ENCODE measurements at regions not wholly inside any gene's neighbourhood (a gene's known extent, or its start where the extent isn't known, plus 50 kb on each side); places are given as distances from the start of the nearest gene placed in this dataset.

DNA sequence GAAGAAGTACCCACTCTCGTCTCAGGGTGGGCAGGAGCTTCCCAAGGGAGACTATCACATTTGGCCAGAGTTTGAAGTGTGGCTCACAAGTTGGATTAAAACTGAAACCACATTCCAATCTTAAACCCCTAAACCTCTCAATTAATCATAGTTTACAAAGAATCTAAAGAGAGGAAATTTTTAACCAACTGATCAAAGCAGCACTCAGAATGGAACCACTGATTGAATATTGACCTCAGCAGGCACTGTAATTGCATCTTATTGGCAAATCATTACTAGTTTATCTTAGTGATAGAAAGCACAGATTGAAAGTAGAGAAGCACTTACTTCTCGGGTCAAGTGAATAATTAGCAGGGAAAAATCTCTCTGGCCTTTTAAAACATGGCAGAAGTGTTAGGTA lies 491.6 kb downstream of the TOX3 start:
- ATAC-seq (ENCODE audit: poor library complexity) (no peak), DNase-seq (no peak)
- Histone ChIP-seq H3K27ac (ENCODE audit: low read depth in 1 of 2, low read length in 2 of 2) (no peak overlapping the region), H3K4me1 (ENCODE audit: insufficient read depth, low read length) (no peaks in the 10 kb centered on the region), H3K4me3 (ENCODE audit: low read length) (no peak overlapping the region), H3K27me3 (ENCODE audit: control insufficient read depth in 1 of 2, insufficient read depth in 2 of 2, low read length in 2 of 2) (no peaks in the 10 kb centered on the region), H3K9me3 (ENCODE audit: control insufficient read depth in 1 of 2, insufficient read depth in 1 of 2, low read length in 2 of 2) (peaks cover 0 to 3% of the 10 kb centered on the region in 2 experiments), H3K36me3 (ENCODE audit: insufficient read depth, low read length) (no peaks in the 10 kb centered on the region)
- no peaks in the 10 kb centered on the region for H3K36me3 Mint-ChIP-seq (ENCODE audit: low read depth)
- no peak overlapping the region for H3K4me3 Mint-ChIP-seq
- H3K27me3 Mint-ChIP-seq = no peaks in the 10 kb centered on the region
- H3K4me1 Mint-ChIP-seq (ENCODE audit: low read depth) = no peaks in the 10 kb centered on the region
- intact Hi-C loops (cut with DNase I, micrococcal nuclease) = no loop called here
- TF ChIP-seq, protein P1, sequence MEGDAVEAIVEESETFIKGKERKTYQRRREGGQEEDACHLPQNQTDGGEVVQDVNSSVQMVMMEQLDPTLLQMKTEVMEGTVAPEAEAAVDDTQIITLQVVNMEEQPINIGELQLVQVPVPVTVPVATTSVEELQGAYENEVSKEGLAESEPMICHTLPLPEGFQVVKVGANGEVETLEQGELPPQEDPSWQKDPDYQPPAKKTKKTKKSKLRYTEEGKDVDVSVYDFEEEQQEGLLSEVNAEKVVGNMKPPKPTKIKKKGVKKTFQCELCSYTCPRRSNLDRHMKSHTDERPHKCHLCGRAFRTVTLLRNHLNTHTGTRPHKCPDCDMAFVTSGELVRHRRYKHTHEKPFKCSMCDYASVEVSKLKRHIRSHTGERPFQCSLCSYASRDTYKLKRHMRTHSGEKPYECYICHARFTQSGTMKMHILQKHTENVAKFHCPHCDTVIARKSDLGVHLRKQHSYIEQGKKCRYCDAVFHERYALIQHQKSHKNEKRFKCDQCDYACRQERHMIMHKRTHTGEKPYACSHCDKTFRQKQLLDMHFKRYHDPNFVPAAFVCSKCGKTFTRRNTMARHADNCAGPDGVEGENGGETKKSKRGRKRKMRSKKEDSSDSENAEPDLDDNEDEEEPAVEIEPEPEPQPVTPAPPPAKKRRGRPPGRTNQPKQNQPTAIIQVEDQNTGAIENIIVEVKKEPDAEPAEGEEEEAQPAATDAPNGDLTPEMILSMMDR (IDR thresholded peaks at IDR 0.05) = no peak
- H3K9me3 Mint-ChIP-seq = peaks cover 2% of the 10 kb centered on the region
- ChIA-PET POLR2A (no interaction called here), CTCF (no interaction called here)
- H3K27ac Mint-ChIP-seq = no peak overlapping the region

DNA sequence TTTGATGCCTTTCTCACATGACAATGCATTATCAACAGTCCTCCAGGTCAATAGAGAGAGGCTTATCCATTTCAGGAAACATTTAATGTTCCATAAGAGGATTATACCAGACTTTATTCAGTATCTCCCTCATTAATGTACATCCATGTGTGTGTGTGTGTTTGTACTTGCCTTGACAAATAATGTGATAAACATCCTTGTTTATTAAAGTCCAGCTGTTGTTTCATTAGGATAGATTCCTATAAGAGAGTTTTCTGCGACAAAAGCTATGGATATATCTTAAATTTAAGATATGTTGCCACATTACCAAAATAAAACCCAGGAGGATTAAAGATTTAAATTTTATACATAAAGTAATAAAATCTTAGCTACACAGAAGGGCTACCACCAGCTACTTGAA lies 492.6 kb downstream of the TOX3 start:
- CTCF ChIA-PET = no interaction called here

DNA sequence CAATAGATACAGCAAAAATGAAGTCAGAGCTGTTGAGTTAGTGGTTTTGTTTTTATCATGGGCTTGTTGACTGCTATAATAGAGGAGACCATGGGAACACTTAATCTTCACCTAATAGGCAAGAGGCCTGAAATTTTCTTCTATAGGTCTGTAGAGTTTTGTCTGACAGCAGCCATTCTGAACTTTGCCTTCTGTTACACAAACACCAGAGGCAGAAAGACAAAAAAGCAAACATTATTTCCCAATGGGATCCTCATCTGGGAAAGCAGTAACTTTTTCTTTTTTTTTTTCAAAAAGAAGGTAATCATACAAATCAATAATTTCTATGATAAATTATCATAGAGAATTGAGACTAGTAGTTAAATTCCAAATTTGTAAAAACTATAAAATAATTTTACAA lies 494.1 kb downstream of the TOX3 start:
- H3K36me3 Mint-ChIP-seq (ENCODE audit: low read depth) = no peaks in the 10 kb centered on the region
- intact Hi-C loops (cut with DNase I, micrococcal nuclease) = no loop called here
- TF ChIP-seq, protein P1 (IDR thresholded peaks at IDR 0.05) = no peak

More for the DNA sequence above, 492.6 kb downstream of the TOX3 start:
- H3K9me3 ChIP-seq (ENCODE audit: control insufficient read depth in 1 of 2, insufficient read depth in 1 of 2, low read length in 2 of 2) = peaks cover 0 to 3% of the 10 kb centered on the region in 2 experiments
- POLR2A ChIA-PET = no interaction called here
- ATAC-seq (ENCODE audit: poor library complexity) (no peak), DNase-seq (no peak)
- H3K27me3 ChIP-seq (ENCODE audit: control insufficient read depth in 1 of 2, insufficient read depth in 2 of 2, low read length in 2 of 2) = no peaks in the 10 kb centered on the region
- no peak overlapping the region for H3K4me3 ChIP-seq (ENCODE audit: low read length)
- no peak overlapping the region for H3K27ac ChIP-seq (ENCODE audit: low read depth in 1 of 2, low read length in 2 of 2)
- Mint-ChIP-seq H3K4me3 (no peak overlapping the region), H3K27ac (no peak overlapping the region), H3K9me3 (no peaks in the 10 kb centered on the region), H3K27me3 (no peaks in the 10 kb centered on the region), H3K4me1 (ENCODE audit: low read depth) (no peaks in the 10 kb centered on the region), H3K36me3 (ENCODE audit: low read depth) (no peaks in the 10 kb centered on the region)
- TF ChIP-seq, protein P1 (IDR thresholded peaks at IDR 0.05) = no peak
- no peaks in the 10 kb centered on the region for H3K4me1 ChIP-seq (ENCODE audit: insufficient read depth, low read length)
- intact Hi-C loops (cut with DNase I, micrococcal nuclease) = no loop called here
- H3K36me3 ChIP-seq (ENCODE audit: insufficient read depth, low read length) = no peaks in the 10 kb centered on the region

More for the DNA sequence above, 494.1 kb downstream of the TOX3 start:
- Histone ChIP-seq H3K9me3 (ENCODE audit: control insufficient read depth in 1 of 2, insufficient read depth in 1 of 2, low read length in 2 of 2) (peaks cover 0 to 3% of the 10 kb centered on the region in 2 experiments), H3K36me3 (ENCODE audit: insufficient read depth, low read length) (no peaks in the 10 kb centered on the region), H3K4me3 (ENCODE audit: low read length) (no peak overlapping the region), H3K4me1 (ENCODE audit: insufficient read depth, low read length) (no peaks in the 10 kb centered on the region), H3K27me3 (ENCODE audit: control insufficient read depth in 1 of 2, insufficient read depth in 2 of 2, low read length in 2 of 2) (no peaks in the 10 kb centered on the region), H3K27ac (ENCODE audit: low read depth in 1 of 2, low read length in 2 of 2) (no peak overlapping the region)
- no peak for DNase-seq
- Mint-ChIP-seq H3K4me3 (no peak overlapping the region), H3K9me3 (peaks cover 3% of the 10 kb centered on the region), H3K27me3 (no peaks in the 10 kb centered on the region), H3K27ac (no peak overlapping the region), H3K4me1 (ENCODE audit: low read depth) (no peaks in the 10 kb centered on the region)
- POLR2A ChIA-PET = no interaction called here
- ATAC-seq (ENCODE audit: poor library complexity) = no peak
- CTCF ChIA-PET = no interaction called here
